HT-29 (cell line): ENCODE measurements at regions not wholly inside any gene's neighbourhood (a gene's known extent, or its start where the extent isn't known, plus 50 kb on each side); places are given as distances from the start of the nearest gene placed in this dataset.

Source experiments
- DNase-seq: peaks from one replicate; pipeline ENCODE4 v3.0.0-alpha.2; 2015; ENCODE audit warnings: low spot score

DNA sequence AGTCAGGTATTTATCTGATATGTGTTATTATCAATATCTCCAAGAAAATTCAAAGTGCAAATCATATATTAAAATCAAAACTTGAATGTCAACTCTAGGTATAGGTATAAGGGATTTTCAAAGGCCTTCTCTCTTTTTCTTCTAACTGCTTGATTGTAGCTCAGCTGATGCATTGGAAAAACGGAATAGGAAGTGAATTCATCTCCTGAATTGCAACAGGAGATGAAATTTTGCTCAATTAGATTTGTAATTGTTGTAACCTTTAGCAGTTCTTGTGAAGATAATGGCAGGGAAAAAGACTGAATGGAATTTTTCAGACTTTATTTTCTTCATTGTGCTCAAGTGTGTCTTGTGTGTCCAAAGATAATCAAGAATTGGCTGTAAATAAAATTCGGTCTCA lies 190.2 kb upstream of the KCNJ16 start:
- DNase-seq = no peak

DNA sequence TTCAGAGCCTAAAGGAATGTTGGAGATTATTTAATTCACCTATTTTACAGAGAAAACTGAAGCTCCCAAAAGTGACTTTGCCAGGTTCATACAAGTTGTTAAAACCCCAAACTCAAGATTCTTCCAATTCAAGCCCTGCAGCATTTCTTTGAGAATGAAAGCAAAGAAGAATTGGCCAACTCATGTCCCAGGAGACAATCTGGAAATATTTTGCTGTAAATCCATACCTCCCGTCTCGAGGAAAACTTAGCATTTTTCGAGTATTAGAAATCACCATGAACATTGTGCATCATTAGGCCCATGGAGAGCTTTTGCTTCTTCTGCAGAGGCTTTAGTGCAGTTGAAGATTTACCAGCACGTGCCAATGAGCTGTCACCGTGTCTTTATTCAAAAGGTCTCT lies 176.4 kb upstream of the KCNJ16 start:
- no peak for DNase-seq

DNA sequence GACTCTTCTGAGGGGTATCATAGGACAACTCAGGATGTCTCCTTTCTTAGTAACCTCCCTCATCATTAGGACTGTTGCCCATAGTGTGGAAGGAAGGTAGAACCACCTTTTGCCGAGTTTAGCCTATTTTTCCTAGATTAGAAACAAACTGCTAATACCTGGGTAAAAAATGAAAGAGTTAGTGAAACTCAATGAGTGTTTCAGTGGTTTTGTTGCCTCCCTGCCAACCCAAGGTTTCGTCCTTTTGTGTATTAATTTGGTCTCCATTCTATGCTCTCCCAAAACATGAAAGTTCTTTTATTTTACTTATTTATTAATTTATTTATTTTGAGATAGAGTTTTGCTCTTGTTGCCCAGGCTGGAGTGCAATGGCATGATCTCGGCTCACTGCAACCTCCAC lies 174.9 kb upstream of the KCNJ16 start:
- no peak for DNase-seq

DNA sequence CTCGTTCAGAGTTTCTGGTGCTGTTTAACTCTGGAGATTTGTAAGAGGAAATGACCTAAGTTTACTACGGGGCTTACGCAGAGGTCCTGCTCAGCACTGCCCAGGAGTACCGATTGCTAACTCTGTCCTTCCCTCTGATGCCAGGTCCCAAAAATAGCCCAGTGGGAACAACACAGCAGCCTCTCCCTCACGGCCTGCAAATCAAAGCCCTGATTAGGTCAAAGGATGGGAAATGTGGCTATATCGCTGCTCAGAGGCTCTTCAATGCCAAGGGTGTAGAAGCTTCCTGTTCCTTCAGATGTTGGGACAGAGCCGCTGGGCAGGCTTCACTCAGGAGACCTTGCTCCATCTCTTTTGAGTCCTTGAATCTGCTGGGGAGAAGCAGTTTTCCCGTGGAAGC lies 174.2 kb upstream of the KCNJ16 start:
- no peak for DNase-seq

DNA sequence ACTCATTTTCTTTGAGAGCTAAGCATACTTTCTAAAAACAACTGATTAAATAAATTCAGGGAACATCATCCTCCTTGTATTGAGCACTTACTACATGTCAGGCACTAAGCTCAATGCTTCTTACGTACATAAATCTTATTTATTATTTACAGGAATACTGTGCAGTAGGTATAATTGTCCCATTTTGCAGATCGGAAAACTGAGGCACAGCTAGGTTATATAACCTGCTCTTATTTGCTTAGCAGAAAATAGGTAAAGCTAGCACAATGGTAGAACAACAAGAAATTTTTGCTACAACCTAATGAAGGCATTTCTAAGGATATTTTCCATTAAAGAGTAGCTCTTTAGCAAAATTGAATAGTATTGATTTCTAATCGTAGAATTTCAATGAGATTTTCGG lies 168.7 kb upstream of the KCNJ16 start:
- no peak for DNase-seq

DNA sequence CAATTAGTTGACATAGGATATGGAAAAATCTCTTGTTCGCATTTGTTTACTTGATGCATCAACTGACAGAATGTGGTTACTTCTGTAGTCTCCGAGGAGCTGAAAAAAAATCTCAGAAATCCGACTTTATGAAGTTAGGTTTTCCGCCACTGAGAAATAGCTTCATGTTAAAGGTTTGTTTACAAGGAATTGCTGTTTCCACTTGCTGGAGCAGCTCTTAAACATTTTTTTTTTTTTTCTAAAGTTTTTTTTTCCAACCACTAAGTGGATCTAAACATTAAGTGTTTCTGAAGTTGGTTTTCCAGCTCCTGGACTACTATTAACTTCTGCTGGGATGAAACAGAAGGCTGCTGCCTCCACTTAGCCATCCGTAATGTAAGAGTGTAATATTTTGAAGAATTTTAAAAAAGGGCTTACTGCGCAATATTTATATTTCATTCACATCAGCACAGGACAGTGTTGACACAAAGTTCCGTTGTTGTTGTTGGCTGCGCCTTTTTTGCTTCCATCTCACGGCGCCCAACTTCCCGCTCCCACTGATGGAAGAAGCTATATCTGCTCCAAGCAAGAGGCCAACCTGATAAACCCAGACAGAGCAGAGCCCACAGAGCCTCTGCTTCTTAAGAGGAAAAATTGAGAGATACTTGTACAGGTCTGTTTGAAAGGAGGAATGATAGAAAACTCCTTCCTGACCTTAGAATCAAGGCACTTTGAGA lies 167.7 kb upstream of the KCNJ16 start:
- no peak for DNase-seq

DNA sequence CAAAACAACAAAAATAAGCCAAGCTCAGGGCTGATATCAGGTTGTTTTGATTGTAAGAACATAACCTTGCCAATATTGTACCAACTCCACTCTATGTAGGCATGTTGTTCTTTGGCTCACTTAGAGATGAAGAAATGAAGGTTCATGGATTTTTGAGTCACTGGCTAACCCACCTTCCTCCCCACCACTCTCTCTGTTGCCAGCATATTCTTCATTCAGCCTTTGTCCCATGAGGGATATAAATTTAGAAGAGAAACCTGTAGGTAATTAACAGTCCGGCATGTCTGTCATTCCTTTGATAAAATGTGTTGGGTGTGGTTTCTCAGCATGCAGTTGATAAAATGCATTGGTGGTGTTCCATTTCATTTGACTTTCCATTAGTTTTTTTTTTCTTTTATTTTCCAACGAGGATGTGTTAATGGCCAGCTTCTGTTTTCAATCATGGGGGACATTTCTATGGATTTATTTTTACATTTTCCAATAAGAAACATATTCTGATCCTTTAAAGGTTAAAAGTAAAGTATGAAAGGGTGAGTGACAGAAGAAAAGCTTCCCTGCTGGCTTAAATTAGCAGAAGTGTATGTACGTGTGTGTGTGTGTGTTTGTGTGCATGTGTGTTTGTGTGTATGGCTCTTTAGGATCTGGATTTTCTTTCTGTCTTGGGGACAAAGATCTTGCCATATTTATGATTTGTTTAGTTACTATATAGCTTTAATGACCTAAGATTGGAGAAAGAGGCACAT lies 166.2 kb upstream of the KCNJ16 start:
- DNase-seq = no peak

DNA sequence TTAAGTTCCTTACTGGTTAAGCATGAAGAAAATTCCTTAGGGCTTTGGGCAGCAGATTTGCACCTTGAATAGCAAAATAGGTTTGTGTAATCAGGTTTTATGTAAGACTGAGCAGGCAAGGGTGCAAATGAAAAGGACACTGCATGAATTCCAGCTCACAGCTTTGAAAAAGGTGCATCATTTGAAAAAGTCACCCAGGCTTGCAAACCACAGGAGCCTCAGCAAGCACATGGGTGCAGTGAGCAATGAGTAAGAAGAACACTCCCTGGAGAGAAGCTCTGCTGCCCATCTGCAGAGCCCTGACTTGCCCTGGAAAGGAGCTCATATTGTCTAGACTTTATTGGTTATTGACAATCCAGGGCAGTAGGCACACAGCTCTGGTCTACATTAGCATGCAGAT lies 165.6 kb upstream of the KCNJ16 start:
- no peak for DNase-seq

DNA sequence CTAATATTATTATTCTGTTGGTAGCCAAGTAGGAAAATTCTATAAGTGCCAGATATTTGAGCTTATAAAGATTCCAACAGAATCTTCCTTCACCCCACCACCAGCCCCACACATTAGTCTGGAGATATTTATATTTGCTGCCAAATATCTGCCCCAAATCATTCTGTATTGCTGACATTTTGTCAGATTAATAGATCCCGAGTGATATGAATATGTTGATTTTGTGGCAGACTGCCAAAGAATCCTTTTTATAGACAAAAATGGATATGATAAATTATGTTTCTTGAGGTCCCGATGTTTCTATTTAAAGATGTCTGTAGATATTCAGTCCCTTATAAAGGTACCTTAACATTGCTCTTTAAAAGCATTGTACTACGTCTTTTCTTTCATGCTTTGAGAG lies 162.2 kb upstream of the KCNJ16 start:
- DNase-seq = no peak

DNA sequence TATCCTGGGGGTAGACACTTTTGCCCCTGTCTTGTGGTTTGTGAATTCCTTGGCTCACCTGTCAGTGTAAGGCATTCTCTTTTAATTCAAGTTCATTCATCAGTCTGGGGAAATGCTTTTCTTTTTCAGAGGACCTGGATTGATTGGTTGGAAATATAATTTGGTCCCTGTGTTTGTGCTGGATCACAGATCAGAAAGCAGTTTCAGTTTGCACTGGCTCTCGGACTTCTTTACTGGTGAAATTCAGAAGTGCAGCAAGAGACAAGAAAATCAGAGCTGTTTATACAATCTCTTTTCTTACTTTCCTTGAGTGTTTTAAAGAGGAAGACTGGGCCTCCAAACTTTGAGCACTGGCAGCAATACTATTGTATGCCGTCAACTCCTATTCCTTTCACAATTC lies 161.8 kb upstream of the KCNJ16 start:
- DNase-seq = no peak

DNA sequence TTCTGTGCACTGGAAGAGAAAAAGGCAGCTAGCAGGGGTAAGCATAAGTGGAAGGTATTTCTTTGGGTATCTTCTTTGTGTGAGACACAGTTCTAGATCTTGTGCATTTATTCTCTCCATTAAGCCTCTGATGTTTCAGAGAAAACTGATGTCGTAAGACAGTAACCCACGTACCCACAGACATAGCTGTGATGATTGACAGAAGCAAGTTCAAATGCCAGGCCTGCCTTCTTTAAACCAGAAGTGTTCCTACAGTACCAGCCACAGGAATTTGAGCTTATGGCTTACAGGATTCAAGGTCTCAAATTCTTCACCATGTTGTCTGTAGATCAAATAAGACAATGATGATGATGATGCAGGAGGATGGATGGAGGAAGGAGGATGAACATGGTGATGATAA lies 161.4 kb upstream of the KCNJ16 start:
- DNase-seq = no peak

DNA sequence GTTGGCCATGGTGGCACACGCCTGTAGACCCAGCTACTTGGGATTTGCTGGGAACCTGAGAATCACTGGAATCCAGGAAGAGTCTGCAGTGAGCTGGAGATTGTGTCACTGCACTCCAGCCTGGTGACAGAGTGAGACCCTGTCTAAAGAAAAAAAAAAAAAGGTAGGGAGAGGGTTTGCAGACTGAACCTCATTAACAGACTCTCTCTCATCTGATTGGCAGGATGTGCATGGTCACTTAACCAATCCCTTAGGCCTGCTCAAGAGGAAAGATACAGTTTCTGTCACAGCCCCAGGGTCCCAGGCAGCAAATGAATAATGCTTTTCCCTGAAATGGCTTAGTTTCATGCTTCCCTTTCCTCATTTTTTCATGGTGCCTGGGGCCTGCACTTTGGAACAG lies 160.5 kb upstream of the KCNJ16 start:
- no peak for DNase-seq

DNA sequence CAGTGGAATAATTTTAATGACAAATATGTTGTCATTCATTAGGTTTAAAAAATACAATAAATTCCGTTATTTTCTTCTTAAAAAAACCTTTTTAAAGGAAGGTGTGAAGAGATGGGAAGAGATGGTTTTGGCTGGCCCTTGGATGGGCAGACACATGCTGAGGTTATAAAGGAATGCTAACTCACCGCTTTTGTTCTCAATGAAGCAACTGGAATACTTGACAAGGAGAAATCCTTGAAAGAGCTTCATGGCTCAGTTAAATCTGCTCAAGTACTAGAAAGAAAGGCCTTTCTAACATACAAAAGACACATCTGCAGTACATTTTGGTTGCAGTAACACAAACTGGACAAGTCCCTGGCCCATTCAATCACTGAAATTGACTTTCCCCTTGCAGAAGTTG lies 158.3 kb upstream of the KCNJ16 start:
- DNase-seq = no peak

DNA sequence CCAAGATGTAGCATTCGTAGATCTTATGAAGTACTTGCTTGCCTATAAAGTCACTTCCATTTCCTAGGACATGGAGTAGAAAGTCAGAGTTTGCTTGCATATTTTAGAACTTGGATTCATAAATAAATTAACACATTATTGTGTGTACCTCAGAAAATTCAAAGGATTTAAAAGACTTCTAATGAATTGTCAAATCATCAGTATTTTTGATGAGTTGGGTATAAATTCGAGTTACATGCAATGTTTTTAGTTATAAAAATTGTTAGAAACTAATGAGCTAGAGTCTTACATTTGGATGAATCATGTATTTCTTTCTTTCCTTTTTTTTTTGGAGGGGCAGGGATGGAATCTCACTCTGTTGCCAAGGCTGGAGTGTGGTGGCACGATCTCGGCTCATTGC lies 156.9 kb upstream of the KCNJ16 start:
- DNase-seq = no peak

DNA sequence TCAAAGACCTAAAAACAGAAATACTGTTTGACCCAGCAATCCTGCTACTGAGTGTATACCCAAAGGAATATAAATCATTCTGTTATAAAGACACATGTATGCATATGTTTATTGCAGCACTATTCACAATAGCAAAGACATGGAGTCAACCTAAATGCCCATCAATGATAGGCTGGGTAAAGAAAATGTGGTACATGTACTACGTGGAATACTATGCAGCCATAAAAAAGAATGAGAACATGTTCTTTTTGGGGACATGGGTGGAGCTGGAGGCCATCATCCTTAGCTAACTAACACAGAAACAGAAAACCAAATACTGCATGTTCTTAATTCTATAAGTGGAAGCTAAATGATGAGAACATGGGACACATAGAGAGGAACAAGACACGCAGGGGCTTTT lies 155.2 kb upstream of the KCNJ16 start:
- DNase-seq = no peak

DNA sequence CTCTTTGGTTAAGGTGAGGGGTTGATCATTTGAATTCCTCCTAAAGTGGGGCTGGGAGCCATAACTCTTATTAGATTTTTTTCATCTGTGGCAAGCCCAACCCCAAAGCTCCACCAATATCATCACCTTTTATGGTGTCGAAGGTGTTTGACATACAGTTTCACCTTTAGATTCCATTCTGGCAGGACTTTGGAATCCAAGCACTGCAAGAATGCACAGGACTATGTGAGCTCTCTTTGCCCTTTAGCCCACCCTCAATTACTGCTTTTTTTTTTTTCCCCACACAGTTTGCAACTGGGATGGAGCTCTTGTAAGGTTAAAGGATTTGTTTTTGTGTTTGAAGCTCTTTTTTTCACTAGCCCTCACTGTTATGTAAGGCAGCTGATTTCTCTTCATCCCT lies 154.0 kb upstream of the KCNJ16 start:
- no peak for DNase-seq

DNA sequence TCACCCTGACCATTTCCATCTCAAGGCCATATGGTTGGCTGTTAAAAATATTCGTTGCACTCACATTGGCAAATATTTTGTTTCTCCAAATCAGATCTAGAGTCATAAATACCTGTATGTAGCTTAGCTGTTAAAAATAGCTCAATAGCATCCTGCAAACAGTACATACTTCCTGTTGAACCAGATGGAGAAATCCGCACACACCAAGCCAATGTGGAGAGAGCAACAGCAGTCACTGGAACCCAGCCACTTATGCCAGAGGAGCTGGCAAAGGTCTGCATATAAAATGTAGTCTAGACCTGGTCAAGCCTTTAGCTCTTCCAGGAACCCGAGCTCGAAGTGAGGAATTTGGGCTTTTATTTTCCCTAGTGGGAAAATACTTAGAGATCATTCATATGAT lies 146.4 kb upstream of the KCNJ16 start:
- no peak for DNase-seq

DNA sequence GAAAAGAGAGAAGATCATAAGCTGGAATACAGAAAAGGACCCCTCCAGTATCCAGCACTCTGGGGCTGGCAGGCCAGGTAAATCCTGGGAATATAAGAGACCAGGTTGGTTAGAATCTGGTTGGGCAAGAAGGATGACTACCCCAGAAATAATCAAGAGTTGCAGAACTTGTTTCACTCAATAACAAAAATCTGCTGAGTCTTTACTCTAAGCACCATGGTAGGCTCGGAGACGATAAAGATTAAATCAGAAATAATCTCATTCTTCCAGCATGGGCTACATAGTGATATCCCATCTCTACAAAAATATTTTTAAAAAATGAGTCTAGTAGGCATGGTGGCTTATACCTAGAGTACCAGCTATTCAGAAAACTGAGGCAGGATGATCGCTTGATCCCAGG lies 138.0 kb upstream of the KCNJ16 start:
- DNase-seq = no peak

DNA sequence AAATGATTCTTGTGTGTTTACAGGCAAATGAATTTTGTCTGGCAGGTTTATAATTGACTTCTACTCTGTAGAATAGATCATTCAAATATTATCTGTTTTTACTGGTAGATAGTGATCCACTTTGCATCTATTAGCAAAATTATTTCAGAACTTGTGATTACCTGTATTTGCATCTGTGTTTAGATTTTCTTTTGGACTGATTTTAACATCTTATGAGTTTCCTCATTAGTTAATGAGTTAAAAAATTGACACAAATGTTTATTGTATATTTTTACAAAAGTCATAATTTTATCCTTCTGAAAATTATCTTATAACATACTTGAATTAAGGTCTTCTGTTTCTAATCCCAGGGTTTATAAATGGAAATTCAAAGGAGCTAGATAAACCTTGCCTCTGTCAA lies 132.0 kb upstream of the KCNJ16 start:
- no peak for DNase-seq

DNA sequence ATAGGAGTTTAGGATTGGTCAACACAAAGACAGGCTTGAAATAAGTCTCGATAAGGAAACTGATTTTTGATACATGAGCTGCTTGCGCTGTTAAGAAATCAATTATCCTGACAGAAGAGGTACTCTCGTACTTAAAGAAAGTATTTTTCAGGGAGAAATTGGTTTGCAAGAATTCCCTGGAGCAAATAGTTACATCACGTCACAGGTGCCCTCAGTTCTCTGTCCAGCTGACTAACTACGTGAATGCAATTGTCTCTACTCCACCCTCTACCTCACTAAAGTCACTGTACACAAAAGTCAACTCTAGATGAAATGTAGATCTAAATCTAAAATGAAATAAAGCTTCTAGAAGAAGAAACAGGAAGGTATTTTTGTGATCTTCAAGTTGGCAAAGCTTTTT lies 130.6 kb upstream of the KCNJ16 start:
- DNase-seq = no peak

DNA sequence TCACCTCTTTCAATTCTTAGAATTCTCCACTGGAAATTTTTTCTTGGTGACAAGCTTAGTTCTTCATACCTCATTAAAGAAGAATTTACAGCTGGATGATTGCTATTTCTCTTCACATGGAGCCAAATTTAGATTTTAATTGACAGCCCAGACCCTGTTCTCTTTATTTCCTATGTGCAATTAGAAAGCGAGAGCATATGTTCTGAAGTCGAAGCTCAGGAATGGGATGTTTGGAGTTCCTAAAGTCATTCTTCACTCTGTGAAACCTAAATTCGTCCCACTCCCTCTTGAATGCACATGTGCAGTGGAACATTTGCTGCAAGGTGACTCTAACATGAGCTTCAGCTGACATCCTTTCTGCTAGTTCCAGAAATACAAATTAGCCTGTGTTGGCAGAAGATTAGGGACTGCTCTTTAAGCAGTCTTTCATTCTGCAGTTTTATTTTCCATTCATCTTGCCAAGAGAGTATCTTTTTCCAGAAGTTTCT lies 129.3 kb upstream of the KCNJ16 start:
- DNase-seq = no peak

DNA sequence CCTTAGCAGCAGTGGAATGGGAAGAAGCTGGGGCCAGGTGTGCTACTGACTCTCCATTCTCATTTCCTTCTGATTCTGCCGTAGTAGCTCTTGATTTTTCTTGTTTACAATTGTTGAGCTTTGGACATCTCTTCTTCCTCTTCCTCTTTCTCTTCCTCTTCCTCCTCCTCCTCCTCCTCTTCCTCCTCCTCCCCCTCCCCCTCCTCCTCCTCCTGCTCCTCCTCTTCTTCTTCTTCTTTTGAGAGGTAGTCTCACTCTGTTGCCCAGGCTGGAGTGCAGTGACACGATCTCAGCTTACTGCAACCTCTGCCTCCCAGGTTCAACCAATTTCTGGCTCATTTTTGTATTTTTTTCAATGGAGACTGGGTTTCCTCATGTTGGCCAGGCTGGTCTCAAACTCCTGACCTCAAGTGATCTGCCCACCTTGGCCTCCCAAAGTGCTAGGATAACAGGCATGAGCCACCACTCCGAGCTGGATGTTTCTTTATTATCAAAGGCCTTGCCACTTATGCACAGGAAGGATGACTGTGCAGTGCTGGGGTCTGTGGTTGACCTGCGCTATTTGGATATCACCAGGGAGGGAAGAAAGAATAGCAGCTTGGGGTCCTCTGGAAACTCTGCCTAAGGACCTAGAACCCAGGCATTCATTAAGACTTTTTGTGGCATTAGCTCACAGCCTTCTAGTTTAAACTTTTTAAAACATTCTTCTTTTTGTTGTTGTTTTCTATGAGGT lies 127.8 kb upstream of the KCNJ16 start:
- no peak for DNase-seq

DNA sequence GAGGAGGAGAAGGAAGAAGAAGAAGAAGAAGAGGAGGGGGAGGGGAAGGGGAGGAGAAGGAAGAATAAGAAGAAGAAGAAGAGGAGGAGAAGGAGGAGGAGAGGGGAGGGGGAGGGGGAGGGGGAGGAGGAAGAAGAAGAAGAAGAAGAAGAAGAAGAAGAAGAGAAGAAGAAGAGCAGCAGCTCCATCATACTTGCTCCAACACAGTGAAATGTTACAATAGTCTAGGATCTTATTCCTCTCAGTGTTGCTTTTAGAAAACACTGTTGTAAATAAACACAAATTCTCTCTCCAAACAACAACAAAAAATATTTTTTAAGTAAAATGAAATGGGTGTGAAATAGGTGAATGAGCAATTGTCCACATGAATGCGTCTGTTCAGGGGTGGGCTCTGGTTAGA lies 126.6 kb upstream of the KCNJ16 start:
- DNase-seq = no peak
